ENCODE measurements at regions not wholly inside any gene's neighbourhood (a gene's known extent, or its start where the extent isn't known, plus 50 kb on each side); places are given as distances from the start of the nearest gene placed in this dataset.
"Not testable (repeated sequence)": the region's sequence is repeated elsewhere in the genome, so short reads cannot be mapped to it uniquely, and the experiment has no call there.

DNA sequence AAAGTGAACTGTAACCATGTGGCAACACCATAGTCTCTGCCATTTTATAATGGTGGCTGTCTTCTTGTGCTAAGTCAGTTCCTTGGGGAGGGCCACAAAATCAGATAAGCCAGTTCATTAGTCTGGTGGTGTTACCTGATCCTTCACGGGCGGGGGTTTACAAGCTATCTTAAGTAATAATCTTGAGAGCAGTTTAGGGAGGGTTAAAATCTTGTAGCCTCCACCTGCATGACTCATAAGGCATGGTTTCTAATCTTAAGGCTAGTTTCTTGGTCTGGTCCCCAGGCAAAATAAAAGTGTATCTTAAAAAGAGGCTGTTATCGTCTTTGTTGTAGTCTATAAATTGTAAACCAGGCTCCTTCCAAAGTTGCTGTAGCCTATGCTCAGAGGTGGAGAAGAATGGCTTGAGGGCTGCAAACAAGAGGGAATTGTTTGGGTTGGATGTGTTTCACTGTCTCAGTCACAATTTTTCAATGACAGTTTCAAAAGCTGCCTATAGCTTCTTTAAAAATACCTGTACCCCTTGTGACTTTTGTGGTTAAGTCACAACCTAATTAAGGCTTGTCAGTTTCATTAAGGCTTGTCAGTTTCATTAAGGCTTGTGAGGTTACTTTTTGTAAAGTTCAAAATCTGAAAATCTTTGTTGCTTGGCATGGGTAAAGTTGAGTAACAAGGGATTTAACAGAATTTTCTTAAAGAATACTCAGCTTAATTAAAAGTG lies 135.7 kb downstream of the RPS4Y2 start:
- TF ChIP-seq, protein P1, sequence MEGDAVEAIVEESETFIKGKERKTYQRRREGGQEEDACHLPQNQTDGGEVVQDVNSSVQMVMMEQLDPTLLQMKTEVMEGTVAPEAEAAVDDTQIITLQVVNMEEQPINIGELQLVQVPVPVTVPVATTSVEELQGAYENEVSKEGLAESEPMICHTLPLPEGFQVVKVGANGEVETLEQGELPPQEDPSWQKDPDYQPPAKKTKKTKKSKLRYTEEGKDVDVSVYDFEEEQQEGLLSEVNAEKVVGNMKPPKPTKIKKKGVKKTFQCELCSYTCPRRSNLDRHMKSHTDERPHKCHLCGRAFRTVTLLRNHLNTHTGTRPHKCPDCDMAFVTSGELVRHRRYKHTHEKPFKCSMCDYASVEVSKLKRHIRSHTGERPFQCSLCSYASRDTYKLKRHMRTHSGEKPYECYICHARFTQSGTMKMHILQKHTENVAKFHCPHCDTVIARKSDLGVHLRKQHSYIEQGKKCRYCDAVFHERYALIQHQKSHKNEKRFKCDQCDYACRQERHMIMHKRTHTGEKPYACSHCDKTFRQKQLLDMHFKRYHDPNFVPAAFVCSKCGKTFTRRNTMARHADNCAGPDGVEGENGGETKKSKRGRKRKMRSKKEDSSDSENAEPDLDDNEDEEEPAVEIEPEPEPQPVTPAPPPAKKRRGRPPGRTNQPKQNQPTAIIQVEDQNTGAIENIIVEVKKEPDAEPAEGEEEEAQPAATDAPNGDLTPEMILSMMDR (IDR thresholded peaks at IDR 0.05): no peak
- TF ChIP-seq POLR2AphosphoS5 (IDR thresholded peaks at IDR 0.05) (no peak), POLR2A (IDR thresholded peaks at IDR 0.05) (no peak)
- no peaks in the 10 kb centered on the region for H3K27me3 ChIP-seq (replicated peaks; ENCODE audit: insufficient read depth)
- no peak overlapping the region for H3K27ac ChIP-seq
- H3K9me3 ChIP-seq: no peaks in the 10 kb centered on the region
- H3K4me1 ChIP-seq (replicated peaks): no peaks in the 10 kb centered on the region
- H3K4me3 ChIP-seq: no peak overlapping the region
- WGBS: 58% methylated on average over 3 of the region's 3 CpGs
- H3K36me3 ChIP-seq: no peaks in the 10 kb centered on the region
- DNase-seq (ENCODE audit: low spot score): no peak
- intact Hi-C loops (cut with DNase I): no loop called here

DNA sequence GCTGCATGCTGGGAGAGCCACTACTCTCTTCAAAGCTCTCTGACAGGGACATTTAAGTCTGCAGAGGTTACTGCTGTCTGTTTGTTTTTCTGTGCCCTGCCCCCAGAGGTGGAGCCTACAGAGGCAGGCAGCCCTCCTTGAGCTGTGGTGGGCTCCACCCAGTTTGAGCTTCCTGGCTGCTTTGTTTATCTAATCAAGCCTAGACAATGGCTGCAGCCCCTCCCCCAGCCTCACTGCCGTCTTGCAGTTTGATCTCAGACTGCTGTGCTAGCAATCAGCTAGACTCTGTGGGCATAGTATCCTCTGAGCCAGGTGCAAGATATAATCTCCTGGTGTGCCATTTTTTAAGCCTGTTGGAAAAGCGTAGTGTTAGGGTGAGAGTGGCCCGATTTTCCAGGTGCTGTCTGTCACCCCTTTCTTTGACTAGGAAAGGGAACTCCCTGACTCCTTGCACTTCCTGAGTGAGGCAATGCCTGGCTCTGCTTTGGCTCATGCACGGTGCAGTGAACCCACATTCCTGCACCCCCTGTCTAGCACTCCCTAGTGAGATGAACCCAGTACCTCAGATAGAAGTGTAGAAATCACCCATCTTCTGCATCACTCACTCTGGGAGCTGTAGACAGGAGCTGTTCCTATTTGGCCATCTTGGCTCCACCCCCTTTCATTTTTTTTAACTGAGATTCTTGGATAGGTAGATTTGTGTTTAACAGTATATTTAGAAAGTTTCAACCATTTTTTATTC lies 169.6 kb downstream of the RPS4Y2 start:
- H3K9me3 ChIP-seq; intact Hi-C loops (cut with DNase I); H3K4me1 ChIP-seq (replicated peaks); H3K36me3 ChIP-seq; H3K27me3 ChIP-seq (replicated peaks; ENCODE audit: insufficient read depth); H3K27ac ChIP-seq; H3K4me3 ChIP-seq; DNase-seq (ENCODE audit: low spot score): not testable (repeated sequence)
- WGBS: 78% methylated on average over 4 of the region's 4 CpGs

DNA sequence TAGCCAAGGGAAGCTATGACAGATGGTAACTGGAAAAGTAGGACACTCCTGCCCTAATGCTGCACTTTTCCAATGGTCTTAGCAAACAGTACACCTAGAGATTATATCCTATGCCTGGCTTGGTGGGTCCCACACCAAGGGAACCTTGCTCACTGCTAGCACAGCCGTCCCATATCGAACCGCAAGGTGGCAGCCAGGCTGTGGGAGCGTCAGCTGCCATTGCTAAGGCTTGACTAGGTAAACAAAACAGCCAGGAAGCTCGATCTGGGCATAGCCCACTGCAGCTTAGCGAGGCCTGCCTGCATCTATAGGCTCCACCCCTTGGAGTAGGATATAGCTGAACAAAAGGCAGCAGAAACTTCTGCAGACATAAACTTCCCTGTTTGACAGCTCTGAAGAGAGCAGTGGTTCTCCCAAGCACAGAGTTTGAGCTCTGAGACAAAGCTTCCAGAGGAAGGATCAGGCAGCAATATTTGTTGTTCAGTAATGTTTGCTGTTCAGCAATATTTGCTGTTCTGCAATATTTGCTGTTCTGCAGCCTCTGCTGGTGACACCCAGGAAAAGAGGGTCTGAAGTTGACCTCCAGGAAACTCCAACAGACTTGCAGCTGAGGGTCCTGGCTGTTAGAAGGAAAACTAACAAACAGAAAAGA lies 173.9 kb downstream of the RPS4Y2 start:
- TF ChIP-seq POLR2A (IDR thresholded peaks at IDR 0.05) (no peak), POLR2AphosphoS5 (IDR thresholded peaks at IDR 0.05) (no peak)
- TF ChIP-seq, protein P1 (IDR thresholded peaks at IDR 0.05): no peak
- Histone ChIP-seq H3K27ac (no peak overlapping the region), H3K4me3 (no peak overlapping the region), H3K36me3 (no peaks in the 10 kb centered on the region), H3K27me3 (replicated peaks; ENCODE audit: insufficient read depth) (no peaks in the 10 kb centered on the region), H3K9me3 (no peaks in the 10 kb centered on the region), H3K4me1 (replicated peaks) (no peaks in the 10 kb centered on the region)
- intact Hi-C loops (cut with DNase I): no loop called here
- peak; percentile 4 for DNase-seq (ENCODE audit: low spot score)
- WGBS: 70% methylated on average over 2 of the region's 6 CpGs

DNA sequence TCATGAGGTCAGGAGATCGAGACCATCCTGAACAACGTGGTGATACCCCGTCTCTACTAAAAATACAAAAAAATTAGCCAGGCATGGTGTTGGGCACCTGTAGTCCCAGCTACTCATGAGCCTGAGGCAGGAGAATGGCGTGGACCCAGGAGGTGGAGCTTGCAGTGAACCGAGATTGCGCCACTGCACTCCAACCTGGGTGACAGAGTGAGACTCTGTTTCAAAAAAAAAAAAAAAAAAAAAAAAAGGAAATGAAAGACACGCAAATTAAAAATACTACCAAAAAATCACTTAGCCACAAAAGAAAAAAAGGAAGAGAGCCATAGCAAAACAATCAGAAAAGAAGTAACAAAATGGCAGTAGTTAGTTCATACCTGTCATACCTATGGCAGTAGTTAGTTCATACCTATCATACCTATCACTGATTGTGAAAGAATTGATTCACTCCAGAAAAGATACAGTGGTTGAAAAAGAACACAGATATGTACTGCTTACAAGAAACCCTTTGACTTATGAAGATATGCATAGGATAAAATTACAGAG lies 180.9 kb downstream of the RPS4Y2 start:
- H3K27me3 ChIP-seq (replicated peaks; ENCODE audit: insufficient read depth); H3K27ac ChIP-seq; H3K36me3 ChIP-seq; H3K4me1 ChIP-seq (replicated peaks); DNase-seq (ENCODE audit: low spot score); H3K9me3 ChIP-seq; intact Hi-C loops (cut with DNase I); H3K4me3 ChIP-seq: not testable (repeated sequence)
- 62% methylated on average over 6 of the region's 7 CpGs for WGBS

DNA sequence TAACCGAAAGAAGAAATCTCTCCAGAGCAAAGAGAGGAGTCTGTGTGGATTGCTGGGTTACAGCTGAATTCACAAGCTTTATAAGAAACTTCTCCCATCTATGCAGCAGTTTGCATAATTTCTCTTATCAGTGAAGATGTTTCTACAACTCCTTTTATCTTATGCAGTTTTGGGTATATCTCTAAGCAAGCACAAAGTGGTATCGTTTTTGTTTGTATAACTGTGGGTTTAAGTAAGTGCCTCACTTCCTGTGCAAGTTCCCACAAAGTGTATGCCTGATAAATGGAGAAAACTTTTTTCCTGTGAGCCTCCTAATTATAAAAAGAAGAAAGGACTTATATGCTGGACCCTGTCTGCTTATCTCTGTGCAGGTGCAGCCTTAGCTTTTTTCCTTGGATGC lies 205.6 kb downstream of the RPS4Y2 start:
- Histone ChIP-seq H3K4me3 (no peak overlapping the region), H3K36me3 (no peaks in the 10 kb centered on the region), H3K27ac (no peak overlapping the region), H3K9me3 (no peaks in the 10 kb centered on the region), H3K4me1 (replicated peaks) (no peaks in the 10 kb centered on the region), H3K27me3 (replicated peaks; ENCODE audit: insufficient read depth) (no peaks in the 10 kb centered on the region)
- 74% methylated on average over 2 of the region's 2 CpGs for WGBS
- no peak for DNase-seq (ENCODE audit: low spot score)
- no peak for TF ChIP-seq POLR2AphosphoS5 (IDR thresholded peaks at IDR 0.05)
- TF ChIP-seq POLR2A (IDR thresholded peaks at IDR 0.05): no peak
- TF ChIP-seq, protein P1 (IDR thresholded peaks at IDR 0.05): no peak
- intact Hi-C loops (cut with DNase I): no loop called here

Data from prostate gland (tissue), 2 donors.